ENCODE measurements at regions not wholly inside any gene's neighbourhood (a gene's known extent, or its start where the extent isn't known, plus 50 kb on each side); places are given as distances from the start of the nearest gene placed in this dataset.
"Not testable (repeated sequence)": the region's sequence is repeated elsewhere in the genome, so short reads cannot be mapped to it uniquely, and the experiment has no call there.

- TF ChIP-seq, protein P1, sequence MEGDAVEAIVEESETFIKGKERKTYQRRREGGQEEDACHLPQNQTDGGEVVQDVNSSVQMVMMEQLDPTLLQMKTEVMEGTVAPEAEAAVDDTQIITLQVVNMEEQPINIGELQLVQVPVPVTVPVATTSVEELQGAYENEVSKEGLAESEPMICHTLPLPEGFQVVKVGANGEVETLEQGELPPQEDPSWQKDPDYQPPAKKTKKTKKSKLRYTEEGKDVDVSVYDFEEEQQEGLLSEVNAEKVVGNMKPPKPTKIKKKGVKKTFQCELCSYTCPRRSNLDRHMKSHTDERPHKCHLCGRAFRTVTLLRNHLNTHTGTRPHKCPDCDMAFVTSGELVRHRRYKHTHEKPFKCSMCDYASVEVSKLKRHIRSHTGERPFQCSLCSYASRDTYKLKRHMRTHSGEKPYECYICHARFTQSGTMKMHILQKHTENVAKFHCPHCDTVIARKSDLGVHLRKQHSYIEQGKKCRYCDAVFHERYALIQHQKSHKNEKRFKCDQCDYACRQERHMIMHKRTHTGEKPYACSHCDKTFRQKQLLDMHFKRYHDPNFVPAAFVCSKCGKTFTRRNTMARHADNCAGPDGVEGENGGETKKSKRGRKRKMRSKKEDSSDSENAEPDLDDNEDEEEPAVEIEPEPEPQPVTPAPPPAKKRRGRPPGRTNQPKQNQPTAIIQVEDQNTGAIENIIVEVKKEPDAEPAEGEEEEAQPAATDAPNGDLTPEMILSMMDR (IDR thresholded peaks at IDR 0.05; ENCODE audit: low read depth, low read length), result no peak
Measured at GRCh38 chr6:145086197-145086596, 649.1 kb downstream of the EPM2A start.

GRCh38 chr6:145087034-145087433 is 648.3 kb downstream of the EPM2A start:
- TF ChIP-seq, protein P1 (IDR thresholded peaks at IDR 0.05; ENCODE audit: low read depth, low read length), result no peak
- no peak overlapping the region for H3K4me3 ChIP-seq (ENCODE audit: low read depth, low read length)

More at GRCh38 chr6:145086197-145086596, 649.1 kb downstream of the EPM2A start:
- no peak overlapping the region for H3K4me3 ChIP-seq (ENCODE audit: low read depth, low read length)

- TF ChIP-seq, protein P1 (IDR thresholded peaks at IDR 0.05; ENCODE audit: low read depth, low read length), result no peak
- no peak overlapping the region for H3K4me3 ChIP-seq (ENCODE audit: low read depth, low read length)
Measured at GRCh38 chr6:145090801-145091585, 644.3 kb downstream of the EPM2A start.

GRCh38 chr6:145091586-145092142 is 643.7 kb downstream of the EPM2A start:
- TF ChIP-seq, protein P1 (IDR thresholded peaks at IDR 0.05; ENCODE audit: low read depth, low read length), result no peak

GRCh38 chr6:145092554-145092953 is 642.8 kb downstream of the EPM2A start:
- no peak overlapping the region for H3K4me3 ChIP-seq (ENCODE audit: low read depth, low read length)
- TF ChIP-seq, protein P1 (IDR thresholded peaks at IDR 0.05; ENCODE audit: low read depth, low read length), result no peak

More at GRCh38 chr6:145091586-145092142, 643.7 kb downstream of the EPM2A start:
- H3K4me3 ChIP-seq (ENCODE audit: low read depth, low read length), result no peak overlapping the region

GRCh38 chr6:145093226-145093625 is 642.1 kb downstream of the EPM2A start:
- TF ChIP-seq, protein P1 (IDR thresholded peaks at IDR 0.05; ENCODE audit: low read depth, low read length), result no peak
- no peak overlapping the region for H3K4me3 ChIP-seq (ENCODE audit: low read depth, low read length)

- H3K4me3 ChIP-seq (ENCODE audit: low read depth, low read length), result no peak overlapping the region
- TF ChIP-seq, protein P1 (IDR thresholded peaks at IDR 0.05; ENCODE audit: low read depth, low read length), result no peak
Measured at GRCh38 chr6:145096846-145097245, 638.5 kb downstream of the EPM2A start.

- H3K4me3 ChIP-seq (ENCODE audit: low read depth, low read length), result not testable (repeated sequence)
Measured at GRCh38 chr6:145098127-145098526, 637.2 kb downstream of the EPM2A start.

Measured in WI38 (cell line).